Neural progenitor cell (in vitro differentiated cells): ENCODE measurements at regions not wholly inside any gene's neighbourhood (a gene's known extent, or its start where the extent isn't known, plus 50 kb on each side); places are given as distances from the start of the nearest gene placed in this dataset.

Experiments
- EZH2 ChIP-seq: fragments of 200-600 bp; sonication (generic); IDR thresholded peaks from 2 replicates; pipeline ENCODE4 v1.6.1; 2017; ENCODE audit warnings: antibody characterized with exemption, mild to moderate bottlenecking, moderate library complexity
- TF ChIP-seq, protein P1 (sequence below): fragments of 200-600 bp; sonication (generic); IDR thresholded peaks from 2 replicates; pipeline ENCODE4 v1.5.1; 2017; ENCODE audit warnings: antibody characterized with exemption, mild to moderate bottlenecking

DNA sequence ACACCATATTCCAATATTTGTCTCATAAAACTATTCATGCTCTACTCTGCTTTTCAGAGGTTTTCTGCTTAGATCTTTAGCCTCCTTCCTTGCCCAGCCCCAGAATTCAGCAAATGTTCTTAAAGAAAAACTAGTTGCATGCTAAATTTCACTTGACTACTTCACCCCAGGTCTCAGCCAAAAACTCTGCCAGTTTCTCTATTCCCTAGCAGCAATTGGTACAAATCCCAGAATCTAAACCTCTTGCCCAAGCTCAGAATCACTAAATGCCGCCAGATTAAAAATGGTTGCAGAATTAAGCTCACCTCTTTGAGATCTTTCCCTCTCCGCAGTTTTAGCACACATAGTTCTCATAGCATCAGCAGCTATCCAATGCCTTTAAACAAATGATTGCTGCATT is 331.2 kb upstream of the SMARCA2 start:
- TF ChIP-seq, protein P1, sequence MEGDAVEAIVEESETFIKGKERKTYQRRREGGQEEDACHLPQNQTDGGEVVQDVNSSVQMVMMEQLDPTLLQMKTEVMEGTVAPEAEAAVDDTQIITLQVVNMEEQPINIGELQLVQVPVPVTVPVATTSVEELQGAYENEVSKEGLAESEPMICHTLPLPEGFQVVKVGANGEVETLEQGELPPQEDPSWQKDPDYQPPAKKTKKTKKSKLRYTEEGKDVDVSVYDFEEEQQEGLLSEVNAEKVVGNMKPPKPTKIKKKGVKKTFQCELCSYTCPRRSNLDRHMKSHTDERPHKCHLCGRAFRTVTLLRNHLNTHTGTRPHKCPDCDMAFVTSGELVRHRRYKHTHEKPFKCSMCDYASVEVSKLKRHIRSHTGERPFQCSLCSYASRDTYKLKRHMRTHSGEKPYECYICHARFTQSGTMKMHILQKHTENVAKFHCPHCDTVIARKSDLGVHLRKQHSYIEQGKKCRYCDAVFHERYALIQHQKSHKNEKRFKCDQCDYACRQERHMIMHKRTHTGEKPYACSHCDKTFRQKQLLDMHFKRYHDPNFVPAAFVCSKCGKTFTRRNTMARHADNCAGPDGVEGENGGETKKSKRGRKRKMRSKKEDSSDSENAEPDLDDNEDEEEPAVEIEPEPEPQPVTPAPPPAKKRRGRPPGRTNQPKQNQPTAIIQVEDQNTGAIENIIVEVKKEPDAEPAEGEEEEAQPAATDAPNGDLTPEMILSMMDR, result no peak
- no peak for TF ChIP-seq EZH2
